IMR-90 (cell line): ENCODE measurements at regions not wholly inside any gene's neighbourhood (a gene's known extent, or its start where the extent isn't known, plus 50 kb on each side); places are given as distances from the start of the nearest gene placed in this dataset.

Experiments
- ATAC-seq: fragments of 200-7000 bp; cut with Tn5 transposase; 2 replicates; pipeline ENCODE4 v1.9.1; 2020; ENCODE audit warnings: low read depth, mild to moderate bottlenecking, moderate library complexity
- BruUV-seq: library from RNA; stranded (reverse); fragments of 400-500 nt; replicated peaks from 2 replicates; lab custom pipeline; 2021; lab: Mats Ljungman, UMichigan
- CTCF ChIA-PET: fragments of 300-600 bp; formaldehyde crosslinking; extraction: SDS; loops from one replicate; lab custom pipeline; 2021; ENCODE audit warnings: antibody characterized with exemption; lab: Yijun Ruan, JAX
- POLR2A ChIA-PET: fragments of 300-600 bp; sonication (Branson Sonifier 250); formaldehyde crosslinking; loops from one replicate; lab custom pipeline; 2022; ENCODE audit warnings: antibody characterized with exemption; ENCODE audit not compliant: unreplicated experiment; lab: Charles Lee
- DNase-seq: peaks from one replicate; pipeline ENCODE4 v3.0.0; 2013
- H2AFZ ChIP-seq: replicated peaks from 2 replicates; pipeline ENCODE3; 2013; ENCODE audit warnings: low read length, mild to moderate bottlenecking; ENCODE audit not compliant: poor library complexity
- H2AK5ac ChIP-seq: 2 replicates; pipeline ENCODE4 v1.6.1; 2013; ENCODE audit warnings: low read depth, low read length, inconsistent platforms
- H2AK9ac ChIP-seq: replicated peaks from 2 replicates; pipeline ENCODE3; 2013; ENCODE audit warnings: mild to moderate bottlenecking, low read depth, low read length, moderate library complexity; ENCODE audit not compliant: poor library complexity
- H2BK120ac ChIP-seq: 2 replicates; pipeline ENCODE4 v1.6.1; 2013; ENCODE audit warnings: low read depth, low read length, inconsistent platforms
- H2BK15ac ChIP-seq: 3 replicates; pipeline ENCODE4 v1.6.1; 2013; ENCODE audit warnings: low read depth, low read length, inconsistent platforms
- H2BK20ac ChIP-seq: 2 replicates; pipeline ENCODE4 v1.6.1; 2013; ENCODE audit warnings: low read depth, mild to moderate bottlenecking, inconsistent platforms, low read length, moderate library complexity
- H2BK5ac ChIP-seq: 2 replicates; pipeline ENCODE4 v1.6.1; 2013; ENCODE audit warnings: mild to moderate bottlenecking, low read depth, low read length, inconsistent platforms; ENCODE audit not compliant: poor library complexity, severe bottlenecking
- H3K14ac ChIP-seq: replicated peaks from 2 replicates; pipeline ENCODE4 v1.6.1; 2013; ENCODE audit warnings: low read depth, low read length, inconsistent platforms
- H3K18ac ChIP-seq: 2 replicates; pipeline ENCODE4 v1.6.1; 2013; ENCODE audit warnings: low read depth, low read length, control low read depth
- H3K23ac ChIP-seq: 2 replicates; pipeline ENCODE4 v1.6.1; 2013; ENCODE audit warnings: low read depth, low read length, inconsistent platforms
- H3K27ac ChIP-seq: 2 replicates; pipeline ENCODE4 v1.5.1; 2013; ENCODE audit warnings: mild to moderate bottlenecking, control low read depth, low read length; ENCODE audit not compliant: insufficient read depth
- H3K27me3 ChIP-seq: 2 replicates; pipeline ENCODE4 v1.6.1; 2013; ENCODE audit warnings: low read length; ENCODE audit not compliant: control insufficient read depth, insufficient read depth
- H3K36me3 ChIP-seq: 2 replicates; pipeline ENCODE4 v1.6.1; 2013; ENCODE audit warnings: low read length, mixed read lengths; ENCODE audit not compliant: control insufficient read depth, insufficient read depth
- H3K4ac ChIP-seq: 2 replicates; pipeline ENCODE4 v1.6.1; 2013; ENCODE audit warnings: low read depth, low read length, inconsistent platforms
- H3K4me1 ChIP-seq: 2 replicates; pipeline ENCODE4 v1.6.1; 2013; ENCODE audit warnings: low read length, mixed read lengths; ENCODE audit not compliant: control insufficient read depth, insufficient read depth
- H3K4me2 ChIP-seq: 2 replicates; pipeline ENCODE4 v1.6.1; 2013; ENCODE audit warnings: low read depth, mild to moderate bottlenecking, control low read depth, low read length, moderate library complexity
- H3K4me3 ChIP-seq: 2 replicates; pipeline ENCODE4 v1.5.1; 2013; ENCODE audit warnings: low read depth, mild to moderate bottlenecking, control low read depth, low read length, moderate library complexity; ENCODE audit not compliant: insufficient read depth
- H3K56ac ChIP-seq: 2 replicates; pipeline ENCODE4 v1.6.1; 2013; ENCODE audit warnings: low read length, inconsistent platforms; ENCODE audit not compliant: insufficient read depth; ENCODE audit errors: extremely low read depth
- H3K79me1 ChIP-seq, 2 experiments: 2 replicates each; pipeline ENCODE4 v1.6.1; 2013; ENCODE audit warnings: low read length in 2 of 2, inconsistent platforms in 1 of 2, low read depth in 1 of 2
- H3K9ac ChIP-seq: 2 replicates; pipeline ENCODE4 v1.6.1; 2013; ENCODE audit warnings: low read depth, low read length, control low read depth
- H3K9me1 ChIP-seq: 2 replicates; pipeline ENCODE4 v1.6.1; 2013; ENCODE audit warnings: low read length, inconsistent platforms; ENCODE audit not compliant: insufficient read depth
- H3K9me3 ChIP-seq: 2 replicates; pipeline ENCODE4 v1.6.1; 2013; ENCODE audit warnings: low read length; ENCODE audit not compliant: control insufficient read depth, insufficient read depth
- H4K20me1 ChIP-seq: 2 replicates; pipeline ENCODE4 v1.6.1; 2013; ENCODE audit warnings: low read length, inconsistent platforms; ENCODE audit not compliant: insufficient read depth
- H4K5ac ChIP-seq: 2 replicates; pipeline ENCODE4 v1.6.1; 2013; ENCODE audit warnings: mild to moderate bottlenecking, low read depth, low read length, control low read depth
- H4K8ac ChIP-seq, 2 experiments: 2 replicates each; pipeline ENCODE4 v1.6.1; 2013; ENCODE audit warnings: low read depth in 2 of 2, low read length in 2 of 2, control low read depth in 1 of 2, inconsistent platforms in 1 of 2
- H4K91ac ChIP-seq: 2 replicates; pipeline ENCODE4 v1.6.1; 2013; ENCODE audit warnings: low read depth, low read length, inconsistent platforms; ENCODE audit not compliant: insufficient read depth
- BHLHE40 ChIP-seq: fragments of 150-350 bp; IDR thresholded peaks from 2 replicates; pipeline ENCODE4 v1.6.1; 2016; ENCODE audit warnings: mild to moderate bottlenecking, low read depth, low read length
- CHD1 ChIP-seq: IDR thresholded peaks from 2 replicates; pipeline ENCODE4 v1.6.1; 2012; ENCODE audit warnings: low read depth, low read length, improper control_type of control experiment
- CTCF ChIP-seq: conservative IDR thresholded peaks from 2 replicates; pipeline ENCODE4 v1.5.1; 2012; ENCODE audit warnings: mild to moderate bottlenecking, low read depth, low read length, improper control_type of control experiment
- ELK1 ChIP-seq: fragments of 150-350 bp; IDR thresholded peaks from 2 replicates; pipeline ENCODE4 v1.6.1; 2016; ENCODE audit warnings: low read depth, mild to moderate bottlenecking, low read length, moderate library complexity, borderline replicate concordance
- FOS ChIP-seq: fragments of 150-350 bp; IDR thresholded peaks from 2 replicates; pipeline ENCODE4 v1.6.1; 2016; ENCODE audit warnings: low read depth, low read length
- MAFK ChIP-seq: IDR thresholded peaks from 2 replicates; pipeline ENCODE4 v1.6.1; 2012; ENCODE audit warnings: low read depth, low read length, improper control_type of control experiment
- MAZ ChIP-seq: IDR thresholded peaks from 2 replicates; pipeline ENCODE4 v1.6.1; 2012; ENCODE audit warnings: low read depth, mild to moderate bottlenecking, low read length, improper control_type of control experiment, moderate library complexity, borderline replicate concordance
- MXI1 ChIP-seq: IDR thresholded peaks from 2 replicates; pipeline ENCODE4 v1.6.1; 2012; ENCODE audit warnings: low read depth, mild to moderate bottlenecking, low read length, moderate library complexity, borderline replicate concordance
- NFE2L2 ChIP-seq: fragments of 150-350 bp; IDR thresholded peaks from 2 replicates; pipeline ENCODE4 v1.6.1; 2016; ENCODE audit warnings: low read depth, mild to moderate bottlenecking, low read length
- POLR2A ChIP-seq: IDR thresholded peaks from 2 replicates; pipeline ENCODE4 v1.6.1; 2012; ENCODE audit warnings: mild to moderate bottlenecking, low read depth, low read length
- RAD21 ChIP-seq: IDR thresholded peaks from 2 replicates; pipeline ENCODE4 v1.6.1; 2012; ENCODE audit warnings: low read length, improper control_type of control experiment
- RCOR1 ChIP-seq: IDR thresholded peaks from 2 replicates; pipeline ENCODE4 v1.6.1; 2012; ENCODE audit warnings: mild to moderate bottlenecking, low read length, improper control_type of control experiment; ENCODE audit not compliant: insufficient replicate concordance
- RFX5 ChIP-seq: IDR thresholded peaks from 2 replicates; pipeline ENCODE4 v1.8.0; 2012; ENCODE audit warnings: low read depth, mild to moderate bottlenecking, low read length, moderate library complexity
- SMC3 ChIP-seq: fragments of 150-350 bp; IDR thresholded peaks from 2 replicates; pipeline ENCODE4 v1.6.1; 2016; ENCODE audit warnings: low read depth, mild to moderate bottlenecking, antibody characterized with exemption, low read length, moderate library complexity
- USF2 ChIP-seq: fragments of 150-350 bp; IDR thresholded peaks from 2 replicates; pipeline ENCODE4 v1.6.1; 2017; ENCODE audit warnings: mild to moderate bottlenecking, antibody characterized with exemption, low read length, low read depth
- WGBS, 2 experiments: methylation state at CpG; one replicate each; pipeline versions ENCODE4 v1.1.5 to v1.1.7; 2013; ENCODE audit warnings: missing lambda C conversion rate in 2 of 2; ENCODE audit not compliant: insufficient read length in 1 of 2; ENCODE audit errors: extremely low coverage in 2 of 2; 5-methylcytosine and 5-hydroxymethylcytosine counted together
- dilution Hi-C: fragments of 300-500 bp; cut with HindIII; formaldehyde crosslinking; loops from one replicate; pipeline ENCODE4 v1.14.3; 2018; ENCODE audit warnings: low sequenced_read_pairs; ENCODE audit not compliant: unreplicated experiment
- in situ Hi-C: fragments of 300-500 bp; cut with MboI; formaldehyde crosslinking; loops from 3 replicates; pipeline ENCODE4 v1.14.3; 2019; ENCODE audit warnings: low sequenced_read_pairs, inconsistent platforms, mixed read lengths
- intact Hi-C: fragments of 100-400 bp; cut with micrococcal nuclease; formaldehyde crosslinking; loops from 2 replicates; pipeline ENCODE4 v1.10.0; 2022

- no peak for ATAC-seq
- no peak overlapping the region for H3K9ac ChIP-seq
- CTCF ChIA-PET: no interaction called here
- no peak overlapping the region for H3K18ac ChIP-seq
- no peak overlapping the region for H2BK20ac ChIP-seq
- H3K27me3 ChIP-seq: peaks cover 36% of the 10 kb centered on the region
- no peak overlapping the region for H4K91ac ChIP-seq
- no peaks in the 10 kb centered on the region for H3K4me1 ChIP-seq
- no peak overlapping the region for H4K8ac ChIP-seq
- H3K79me1 ChIP-seq: no peaks in the 10 kb centered on the region
- in situ Hi-C loops: no loop called here
- H4K5ac ChIP-seq: no peak overlapping the region
- intact Hi-C loops: no loop called here
- WGBS, 2 experiments: no CpG with 5 or more reads among the region's 2 CpGs
- no peaks in the 10 kb centered on the region for H3K9me1 ChIP-seq
- no peak overlapping the region for H3K27ac ChIP-seq
- no peak overlapping the region for H3K56ac ChIP-seq
- no peak overlapping the region for H2AK5ac ChIP-seq
- no peak overlapping the region for H2AK9ac ChIP-seq
- POLR2A ChIA-PET: no interaction called here
- no peaks in the 10 kb centered on the region for H3K9me3 ChIP-seq
- H2AFZ ChIP-seq: no peak overlapping the region
- no peak overlapping the region for H2BK15ac ChIP-seq
- no peak overlapping the region for H3K23ac ChIP-seq
- H2BK5ac ChIP-seq: no peak overlapping the region
- H3K4me2 ChIP-seq: no peak overlapping the region
- no peak for TF ChIP-seq POLR2A
- TF ChIP-seq FOS: no peak
- TF ChIP-seq ELK1: no peak
- TF ChIP-seq MAFK: no peak
- TF ChIP-seq RCOR1: no peak
- no peak for TF ChIP-seq USF2
- TF ChIP-seq MAZ: no peak
- TF ChIP-seq CTCF: no peak
- no peak for TF ChIP-seq RAD21
- no peak for TF ChIP-seq CHD1
- TF ChIP-seq RFX5: no peak
- TF ChIP-seq NFE2L2: no peak
- TF ChIP-seq BHLHE40: no peak
- no peak for TF ChIP-seq MXI1
- no peak for TF ChIP-seq SMC3
- dilution Hi-C loops: no loop called here
- no TSS peak for BruUV-seq
- H3K4ac ChIP-seq: no peak overlapping the region
- no peak overlapping the region for H3K4me3 ChIP-seq
- H3K14ac ChIP-seq: no peak overlapping the region
- no peaks in the 10 kb centered on the region for H3K36me3 ChIP-seq
- no peak for DNase-seq
- H2BK120ac ChIP-seq: no peak overlapping the region
- H4K20me1 ChIP-seq: no peaks in the 10 kb centered on the region
Observed at GRCh38 chr1:110265186-110265585, 55.1 kb downstream of the KCNC4 start.
